ENCODE measurements at regions not wholly inside any gene's neighbourhood (a gene's known extent, or its start where the extent isn't known, plus 50 kb on each side); places are given as distances from the start of the nearest gene placed in this dataset.

GRCh38 chr11:22561283-22561682 is 64.3 kb downstream of the FANCF start:
- TF ChIP-seq POLR2A (IDR thresholded peaks at IDR 0.05): no peak
- no peak for TF ChIP-seq CTCF (IDR thresholded peaks at IDR 0.05)
- TF ChIP-seq EP300 (IDR thresholded peaks at IDR 0.05): no peak
